ENCODE measurements at regions not wholly inside any gene's neighbourhood (a gene's known extent, or its start where the extent isn't known, plus 50 kb on each side); places are given as distances from the start of the nearest gene placed in this dataset.

DNA sequence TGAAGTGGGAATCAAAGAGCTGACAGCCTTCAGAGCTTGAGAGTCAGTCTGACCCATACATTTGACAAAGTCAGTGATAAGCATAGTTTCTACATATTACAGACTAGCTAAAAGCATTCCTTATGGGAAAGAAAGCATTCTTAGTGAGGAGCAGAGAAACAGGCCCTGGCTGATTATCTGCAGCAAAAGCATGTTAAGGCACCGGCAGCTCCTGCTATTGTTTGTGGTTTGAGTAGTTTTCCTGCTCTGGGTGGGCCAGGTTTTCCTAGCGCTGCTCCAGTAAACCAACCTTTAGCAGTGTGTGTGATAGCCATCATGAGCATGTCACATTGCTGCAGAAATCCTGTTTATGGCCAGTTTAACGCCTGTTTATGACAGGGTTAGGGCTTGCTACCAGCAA lies 51.6 kb upstream of the WDR1 start:
- DNase-seq (no peak), ATAC-seq (ENCODE audit: poor library complexity) (no peak)
- intact Hi-C loops (cut with DNase I), result no loop called here

DNA sequence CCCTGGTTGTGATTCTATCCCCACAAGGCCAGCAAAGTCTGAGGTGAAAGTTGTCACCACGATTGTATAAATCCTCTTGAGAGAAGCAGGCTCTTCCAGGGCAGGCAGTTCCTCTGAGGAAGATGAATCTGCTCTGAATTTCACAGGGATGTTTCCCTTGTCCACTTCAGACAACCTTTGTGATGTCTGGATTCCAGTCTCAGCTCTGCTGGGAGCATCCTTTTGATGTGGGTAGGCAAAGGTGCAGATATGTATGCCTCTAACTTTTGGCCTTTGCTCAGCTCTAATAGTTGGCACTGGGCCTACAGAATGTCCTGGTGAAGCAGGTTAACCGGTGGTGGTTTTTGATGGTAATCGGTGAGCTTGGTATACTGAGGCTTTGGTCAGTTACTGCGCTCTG lies 50.6 kb upstream of the WDR1 start:
- DNase-seq, result no peak
- no peak for ATAC-seq (ENCODE audit: poor library complexity)
- intact Hi-C loops (cut with DNase I), result no loop called here
